ENCODE measurements at regions not wholly inside any gene's neighbourhood (a gene's known extent, or its start where the extent isn't known, plus 50 kb on each side); places are given as distances from the start of the nearest gene placed in this dataset.

DNA sequence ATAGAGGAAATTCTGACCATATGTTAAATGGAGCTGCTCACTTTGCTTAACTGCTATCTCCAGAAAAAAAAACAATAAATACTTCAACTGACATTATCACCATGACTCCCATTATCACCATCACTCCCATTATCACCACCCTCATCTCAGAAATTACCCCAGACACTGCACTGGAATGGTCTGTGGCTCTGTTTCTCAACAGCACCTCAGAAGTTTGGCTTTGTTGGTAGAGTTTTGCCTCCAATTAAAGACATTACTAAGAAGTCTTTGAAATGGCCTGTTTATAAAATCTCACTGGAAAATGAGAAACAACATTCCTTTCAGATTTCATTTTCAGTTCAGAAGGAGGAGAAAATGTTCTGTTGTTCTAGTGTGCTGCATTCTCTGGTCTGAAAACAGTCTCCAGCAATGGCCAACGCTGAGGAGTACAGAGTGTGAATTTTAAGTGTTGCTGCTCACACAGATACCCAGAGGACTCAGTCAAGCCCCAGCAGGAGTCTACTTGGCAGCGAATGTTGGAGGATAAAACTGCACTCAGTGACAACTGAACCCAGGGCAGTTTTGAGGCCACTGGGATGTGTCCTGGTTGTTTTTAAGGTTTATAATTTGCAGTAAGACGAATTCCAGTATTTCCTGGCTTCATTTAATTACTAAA lies 364.5 kb upstream of the CDH2 start:
- no peaks in the 10 kb centered on the region for H3K9me3 Mint-ChIP-seq
- H2BK20ac ChIP-seq (ENCODE audit: low read depth, low read length, poor library complexity, severe bottlenecking) = no peak overlapping the region
- TF ChIP-seq, protein P1, sequence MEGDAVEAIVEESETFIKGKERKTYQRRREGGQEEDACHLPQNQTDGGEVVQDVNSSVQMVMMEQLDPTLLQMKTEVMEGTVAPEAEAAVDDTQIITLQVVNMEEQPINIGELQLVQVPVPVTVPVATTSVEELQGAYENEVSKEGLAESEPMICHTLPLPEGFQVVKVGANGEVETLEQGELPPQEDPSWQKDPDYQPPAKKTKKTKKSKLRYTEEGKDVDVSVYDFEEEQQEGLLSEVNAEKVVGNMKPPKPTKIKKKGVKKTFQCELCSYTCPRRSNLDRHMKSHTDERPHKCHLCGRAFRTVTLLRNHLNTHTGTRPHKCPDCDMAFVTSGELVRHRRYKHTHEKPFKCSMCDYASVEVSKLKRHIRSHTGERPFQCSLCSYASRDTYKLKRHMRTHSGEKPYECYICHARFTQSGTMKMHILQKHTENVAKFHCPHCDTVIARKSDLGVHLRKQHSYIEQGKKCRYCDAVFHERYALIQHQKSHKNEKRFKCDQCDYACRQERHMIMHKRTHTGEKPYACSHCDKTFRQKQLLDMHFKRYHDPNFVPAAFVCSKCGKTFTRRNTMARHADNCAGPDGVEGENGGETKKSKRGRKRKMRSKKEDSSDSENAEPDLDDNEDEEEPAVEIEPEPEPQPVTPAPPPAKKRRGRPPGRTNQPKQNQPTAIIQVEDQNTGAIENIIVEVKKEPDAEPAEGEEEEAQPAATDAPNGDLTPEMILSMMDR (conservative IDR thresholded peaks at IDR 0.05) = no peak
- no peak overlapping the region for H3K4me3 Mint-ChIP-seq
- H3K18ac ChIP-seq (ENCODE audit: insufficient read length, low read depth, low read length) = no peak overlapping the region
- no peak overlapping the region for H2BK15ac ChIP-seq (ENCODE audit: low read depth, low read length)
- H4K20me1 ChIP-seq (ENCODE audit: control insufficient read depth, insufficient read depth, insufficient read length) = no peaks in the 10 kb centered on the region
- no peak overlapping the region for H4K8ac ChIP-seq (replicated peaks; ENCODE audit: insufficient read length, low read depth, low read length)
- no peak for DNase-seq
- H4K5ac ChIP-seq (ENCODE audit: insufficient read length, low read depth, low read length) = no peak overlapping the region
- no CpG with 5 or more reads among the region's 3 CpGs for WGBS (ENCODE audit: extremely low coverage, insufficient read length, low lambda C conversion rate)
- no peaks in the 10 kb centered on the region for H3K27me3 Mint-ChIP-seq (ENCODE audit: low read depth)
- no peaks in the 10 kb centered on the region for H3K79me2 ChIP-seq (ENCODE audit: insufficient read depth, low read length)
- no peak overlapping the region for H3T11ph ChIP-seq (ENCODE audit: low read length)
- H3K79me1 ChIP-seq (ENCODE audit: insufficient read depth, low read depth, low read length, poor library complexity, severe bottlenecking) = no peaks in the 10 kb centered on the region
- no peak overlapping the region for H3K23ac ChIP-seq (ENCODE audit: insufficient read length, low read depth, low read length)
- no peak overlapping the region for H3K27ac ChIP-seq (ENCODE audit: insufficient read length, low read depth, low read length)
- H2BK5ac ChIP-seq (ENCODE audit: insufficient read length, low read length) = no peak overlapping the region
- H3K4me1 ChIP-seq (ENCODE audit: insufficient read depth, low read length) = no peaks in the 10 kb centered on the region
- no peak overlapping the region for H2AK5ac ChIP-seq (ENCODE audit: insufficient read length, low read length)
- H3K56ac ChIP-seq (ENCODE audit: insufficient read length, low read depth, low read length) = no peak overlapping the region
- H2BK120ac ChIP-seq (ENCODE audit: low read depth, low read length, poor library complexity, severe bottlenecking) = no peak overlapping the region
- H3K4ac ChIP-seq (ENCODE audit: low read depth, low read length) = no peak overlapping the region
- peaks cover 6 to 15% of the 10 kb centered on the region in 2 experiments for H3K4me1 Mint-ChIP-seq
- no peak overlapping the region for H3K27ac Mint-ChIP-seq
- no peak overlapping the region for H4K91ac ChIP-seq (ENCODE audit: insufficient read length, low read depth, low read length)
- no peak overlapping the region for H3K9ac ChIP-seq (ENCODE audit: extremely low read depth, insufficient read length, low read length)
- no peaks in the 10 kb centered on the region for H3K27me3 ChIP-seq (ENCODE audit: insufficient read depth, low read length)
- H3K23me2 ChIP-seq (ENCODE audit: insufficient read length, low read depth, low read length, poor library complexity, severe bottlenecking) = no peaks in the 10 kb centered on the region
- no peak overlapping the region for H2AFZ ChIP-seq (ENCODE audit: low read length)
- no peaks in the 10 kb centered on the region for H3K9me3 ChIP-seq (ENCODE audit: control insufficient read depth, low read depth, low read length)
- no peaks in the 10 kb centered on the region for H3K36me3 Mint-ChIP-seq (ENCODE audit: insufficient read depth in 1 of 3, low read depth in 3 of 3)
- H3K14ac ChIP-seq (ENCODE audit: insufficient read depth, low read length) = no peak overlapping the region
- H3K4me2 ChIP-seq (ENCODE audit: insufficient read depth, insufficient read length, low read length) = no peak overlapping the region
- H2BK12ac ChIP-seq (ENCODE audit: insufficient read length, low read depth, low read length) = no peak overlapping the region
